Spinal cord (tissue), 9 donors: ENCODE measurements at regions not wholly inside any gene's neighbourhood (a gene's known extent, or its start where the extent isn't known, plus 50 kb on each side); places are given as distances from the start of the nearest gene placed in this dataset.

Experiments
- DNase-seq, 6 donors: peaks; one replicate each; pipeline versions ENCODE4 v3.0.0 to v3.0.0-alpha.2; 2013 to 2015; ENCODE audit warnings: low spot score in 6 of 6, low read depth in 4 of 6
- H3K27ac ChIP-seq: one replicate; pipeline ENCODE4 v1.5.1; 2013; ENCODE audit warnings: low read depth, low read length, control low read depth
- H3K27me3 ChIP-seq: one replicate; pipeline ENCODE4 v1.6.1; 2013; ENCODE audit warnings: low read length; ENCODE audit not compliant: control insufficient read depth, insufficient read depth
- H3K36me3 ChIP-seq: one replicate; pipeline ENCODE4 v1.6.1; 2013; ENCODE audit warnings: low read length; ENCODE audit not compliant: control insufficient read depth, insufficient read depth
- H3K4me1 ChIP-seq: one replicate; pipeline ENCODE4 v1.6.1; 2013; ENCODE audit warnings: low read length; ENCODE audit not compliant: control insufficient read depth, insufficient read depth
- H3K4me3 ChIP-seq: one replicate; pipeline ENCODE4 v1.5.1; 2013; ENCODE audit warnings: low read depth, low read length, control low read depth
- H3K9me3 ChIP-seq: one replicate; pipeline ENCODE4 v1.6.1; 2013; ENCODE audit warnings: low read length; ENCODE audit not compliant: control insufficient read depth, insufficient read depth
- WGBS: methylation state at CpG from one replicate; pipeline ENCODE4 v1.1.5; 2013; ENCODE audit warnings: missing lambda C conversion rate; ENCODE audit not compliant: insufficient coverage; 5-methylcytosine and 5-hydroxymethylcytosine counted together
- donor health status: healthy.

- WGBS: 85% methylated on average over 10 of the region's 10 CpGs
- no peak for DNase-seq
- Histone ChIP-seq H3K27ac (no peak overlapping the region), H3K4me3 (no peak overlapping the region), H3K27me3 (no peaks in the 10 kb centered on the region), H3K36me3 (no peaks in the 10 kb centered on the region), H3K9me3 (no peaks in the 10 kb centered on the region), H3K4me1 (no peaks in the 10 kb centered on the region)
Measured at GRCh38 chr4:153112041-153112441, 92.2 kb upstream of the TRIM2 start.

GRCh38 chr4:153113061-153113837 lies 91.0 kb upstream of the TRIM2 start:
- 86% methylated on average over 8 of the region's 8 CpGs for WGBS
- Histone ChIP-seq H3K27me3 (no peaks in the 10 kb centered on the region), H3K9me3 (no peaks in the 10 kb centered on the region), H3K27ac (no peak overlapping the region), H3K4me1 (no peaks in the 10 kb centered on the region), H3K36me3 (no peaks in the 10 kb centered on the region), H3K4me3 (no peak overlapping the region)
- DNase-seq: no peak

DNA sequence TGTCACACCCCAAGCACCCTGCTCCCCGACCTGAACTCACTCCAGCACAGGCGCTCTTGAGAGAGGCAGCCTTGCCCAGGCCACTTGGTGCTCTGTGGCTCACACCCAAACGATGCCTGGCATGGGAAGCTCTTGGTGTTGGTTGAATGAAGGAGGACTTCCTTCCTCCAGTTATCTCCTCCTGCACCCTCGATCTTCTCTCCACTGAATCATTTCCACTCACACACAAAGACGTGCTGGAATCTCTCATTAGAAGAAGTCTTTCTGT lies 90.5 kb upstream of the TRIM2 start:
- Histone ChIP-seq H3K4me3 (no peak overlapping the region), H3K36me3 (no peaks in the 10 kb centered on the region), H3K9me3 (no peaks in the 10 kb centered on the region), H3K27ac (no peak overlapping the region), H3K4me1 (no peaks in the 10 kb centered on the region), H3K27me3 (no peaks in the 10 kb centered on the region)
- 85% methylated on average over 2 of the region's 5 CpGs for WGBS
- no peak for DNase-seq

- Histone ChIP-seq H3K36me3 (no peaks in the 10 kb centered on the region), H3K27ac (no peak overlapping the region), H3K27me3 (no peaks in the 10 kb centered on the region), H3K9me3 (no peaks in the 10 kb centered on the region), H3K4me3 (no peak overlapping the region), H3K4me1 (no peaks in the 10 kb centered on the region)
- DNase-seq: no peak
- WGBS: 94% methylated on average over 4 of the region's 11 CpGs
Measured at GRCh38 chr4:153114771-153115321, 89.4 kb upstream of the TRIM2 start.

- Histone ChIP-seq H3K36me3 (no peaks in the 10 kb centered on the region), H3K4me3 (no peak overlapping the region), H3K27me3 (no peaks in the 10 kb centered on the region), H3K4me1 (no peaks in the 10 kb centered on the region), H3K27ac (no peak overlapping the region), H3K9me3 (no peaks in the 10 kb centered on the region)
- DNase-seq: no peak
- WGBS: 81% methylated on average over 13 of the region's 13 CpGs
Measured at GRCh38 chr4:153115322-153116290, 88.6 kb upstream of the TRIM2 start.

GRCh38 chr4:153116291-153116680 lies 88.0 kb upstream of the TRIM2 start:
- no peaks in the 10 kb centered on the region for H3K27me3 ChIP-seq
- DNase-seq: no peak
- no peaks in the 10 kb centered on the region for H3K4me1 ChIP-seq
- H3K9me3 ChIP-seq: no peaks in the 10 kb centered on the region
- no peaks in the 10 kb centered on the region for H3K36me3 ChIP-seq
- H3K27ac ChIP-seq: no peak overlapping the region
- no peak overlapping the region for H3K4me3 ChIP-seq
- WGBS: 100% methylated on average over 1 of the region's 3 CpGs

DNA sequence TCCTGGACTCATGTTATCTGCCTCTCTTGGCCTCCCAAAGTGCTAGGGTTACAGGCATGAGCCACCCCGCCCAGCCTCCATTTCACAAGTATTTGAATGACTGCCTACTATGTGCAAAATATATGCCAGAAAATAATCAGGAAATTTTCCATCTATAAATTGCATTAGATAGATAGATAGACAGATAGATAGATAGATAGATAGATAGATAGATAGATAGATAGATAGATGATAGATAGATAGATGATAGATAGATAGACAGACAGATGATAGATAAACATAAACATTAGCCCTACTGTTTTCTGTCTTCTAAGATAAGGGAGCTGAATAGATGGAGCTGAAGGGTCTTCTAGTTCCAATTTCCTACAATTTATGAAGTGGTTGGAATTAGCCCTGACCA lies 87.4 kb upstream of the TRIM2 start:
- Histone ChIP-seq H3K27ac (no peak overlapping the region), H3K4me1 (no peaks in the 10 kb centered on the region), H3K4me3 (no peak overlapping the region), H3K36me3 (no peaks in the 10 kb centered on the region), H3K27me3 (no peaks in the 10 kb centered on the region), H3K9me3 (no peaks in the 10 kb centered on the region)
- DNase-seq: no peak
- WGBS: no CpG with 5 or more reads among the region's 1 CpG

GRCh38 chr4:153117554-153117953 lies 86.7 kb upstream of the TRIM2 start:
- no peaks in the 10 kb centered on the region for H3K4me1 ChIP-seq
- no peak overlapping the region for H3K27ac ChIP-seq
- no peaks in the 10 kb centered on the region for H3K36me3 ChIP-seq
- H3K27me3 ChIP-seq: no peaks in the 10 kb centered on the region
- WGBS: no CpG with 5 or more reads among the region's 5 CpGs
- H3K4me3 ChIP-seq: no peak overlapping the region
- DNase-seq: no peak
- H3K9me3 ChIP-seq: no peaks in the 10 kb centered on the region

GRCh38 chr4:153119626-153120025 lies 84.6 kb upstream of the TRIM2 start:
- no peak overlapping the region for H3K4me3 ChIP-seq
- H3K27me3 ChIP-seq: no peaks in the 10 kb centered on the region
- no peak overlapping the region for H3K27ac ChIP-seq
- no peak for DNase-seq
- H3K9me3 ChIP-seq: no peaks in the 10 kb centered on the region
- no CpG with 5 or more reads among the region's 2 CpGs for WGBS
- H3K4me1 ChIP-seq: no peaks in the 10 kb centered on the region
- no peaks in the 10 kb centered on the region for H3K36me3 ChIP-seq
